H1 (cell line): ENCODE measurements at regions not wholly inside any gene's neighbourhood (a gene's known extent, or its start where the extent isn't known, plus 50 kb on each side); places are given as distances from the start of the nearest gene placed in this dataset.

Source experiments
- ATF2 ChIP-seq: IDR thresholded peaks from 2 replicates; pipeline ENCODE4 v1.6.1; 2012; ENCODE audit warnings: low read length, inconsistent platforms

DNA sequence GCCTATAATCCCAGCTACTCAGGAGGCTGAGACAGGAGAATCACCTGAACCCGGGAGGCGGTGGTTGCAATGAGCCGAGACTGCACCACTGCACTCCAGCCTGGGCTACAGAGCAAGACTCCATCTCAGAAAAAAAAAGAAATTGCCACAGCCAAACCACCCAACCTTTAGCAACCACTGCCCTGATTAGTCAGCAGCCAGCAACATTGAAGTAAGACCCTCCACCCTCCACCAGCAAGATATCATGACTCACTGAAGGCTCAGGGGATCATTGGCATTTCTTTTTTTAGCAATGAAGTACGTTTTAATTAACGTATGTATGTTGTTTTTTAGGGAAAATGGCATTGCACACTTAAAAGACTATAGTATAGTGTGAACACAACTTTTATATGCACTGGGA is 349.1 kb upstream of the ACVR2A start (continued):
- TF ChIP-seq ATF2, result no peak
